Mesendoderm (in vitro differentiated cells): ENCODE measurements at regions not wholly inside any gene's neighbourhood (a gene's known extent, or its start where the extent isn't known, plus 50 kb on each side); places are given as distances from the start of the nearest gene placed in this dataset.
A peak's percentile ranks its signal among the peaks of the same experiment; 100 is the strongest.

Source experiments
- DNase-seq: peaks from one replicate; pipeline ENCODE4 v3.0.0; 2013
- H2AK5ac ChIP-seq: 2 replicates; pipeline ENCODE4 v1.6.1; 2013; ENCODE audit warnings: low read length, inconsistent platforms
- H2BK120ac ChIP-seq: 2 replicates; pipeline ENCODE4 v1.6.1; 2013; ENCODE audit warnings: low read depth, mild to moderate bottlenecking, low read length, moderate library complexity, mixed read lengths
- H2BK15ac ChIP-seq: replicated peaks from 2 replicates; pipeline ENCODE4 v1.6.1; 2013; ENCODE audit warnings: low read depth, mild to moderate bottlenecking, moderate library complexity
- H2BK5ac ChIP-seq: 2 replicates; pipeline ENCODE4 v1.6.1; 2013; ENCODE audit warnings: low read length, inconsistent platforms
- H3K18ac ChIP-seq: 2 replicates; pipeline ENCODE4 v1.6.1; 2013; ENCODE audit warnings: mild to moderate bottlenecking, low read length, mixed read lengths
- H3K23ac ChIP-seq: one replicate; pipeline ENCODE4 v1.6.1; 2013; ENCODE audit warnings: low read length
- H3K27ac ChIP-seq: 2 replicates; pipeline ENCODE4 v1.5.1; 2013; ENCODE audit warnings: low read depth, mild to moderate bottlenecking, inconsistent platforms, low read length, moderate library complexity
- H3K27me3 ChIP-seq: 2 replicates; pipeline ENCODE4 v1.6.1; 2013; ENCODE audit warnings: low read length, control low read depth, mild to moderate bottlenecking, inconsistent platforms; ENCODE audit not compliant: insufficient read depth, poor library complexity
- H3K36me3 ChIP-seq: 2 replicates; pipeline ENCODE4 v1.6.1; 2013; ENCODE audit warnings: low read length, inconsistent platforms; ENCODE audit not compliant: control insufficient read depth, insufficient read depth
- H3K4ac ChIP-seq: one replicate; pipeline ENCODE4 v1.6.1; 2013; ENCODE audit warnings: low read depth, mild to moderate bottlenecking, low read length, moderate library complexity
- H3K4me1 ChIP-seq: 2 replicates; pipeline ENCODE4 v1.6.1; 2013; ENCODE audit warnings: low read depth, low read length, inconsistent platforms; ENCODE audit not compliant: control insufficient read depth
- H3K4me2 ChIP-seq: 2 replicates; pipeline ENCODE4 v1.6.1; 2013; ENCODE audit warnings: low read length
- H3K4me3 ChIP-seq: 2 replicates; pipeline ENCODE4 v1.5.1; 2013; ENCODE audit warnings: mild to moderate bottlenecking, low read length
- H3K56ac ChIP-seq: one replicate; pipeline ENCODE4 v1.6.1; 2013; ENCODE audit warnings: low read length
- H3K79me1 ChIP-seq: 2 replicates; pipeline ENCODE4 v1.6.1; 2013; ENCODE audit warnings: low read length, inconsistent platforms
- H3K79me2 ChIP-seq: 2 replicates; pipeline ENCODE4 v1.6.1; 2013; ENCODE audit warnings: mild to moderate bottlenecking, low read length; ENCODE audit not compliant: control insufficient read depth, insufficient read depth
- H3K9ac ChIP-seq: 2 replicates; pipeline ENCODE4 v1.6.1; 2013; ENCODE audit warnings: low read length, inconsistent platforms
- H4K5ac ChIP-seq: one replicate; pipeline ENCODE4 v1.6.1; 2013; ENCODE audit warnings: low read length
- H4K8ac ChIP-seq: one replicate; pipeline ENCODE4 v1.6.1; 2013; ENCODE audit warnings: low read depth, mild to moderate bottlenecking, control low read depth, low read length, moderate library complexity
- WGBS: extraction: QIAGEN DNeasy Blood & Tissue Kit; methylation state at CpG from one replicate; pipeline ENCODE4 v1.1.7; 2013; ENCODE audit warnings: low lambda C conversion rate, missing lambda C conversion rate; ENCODE audit not compliant: insufficient coverage; ENCODE audit errors: extremely low coverage; 5-methylcytosine and 5-hydroxymethylcytosine counted together

DNA sequence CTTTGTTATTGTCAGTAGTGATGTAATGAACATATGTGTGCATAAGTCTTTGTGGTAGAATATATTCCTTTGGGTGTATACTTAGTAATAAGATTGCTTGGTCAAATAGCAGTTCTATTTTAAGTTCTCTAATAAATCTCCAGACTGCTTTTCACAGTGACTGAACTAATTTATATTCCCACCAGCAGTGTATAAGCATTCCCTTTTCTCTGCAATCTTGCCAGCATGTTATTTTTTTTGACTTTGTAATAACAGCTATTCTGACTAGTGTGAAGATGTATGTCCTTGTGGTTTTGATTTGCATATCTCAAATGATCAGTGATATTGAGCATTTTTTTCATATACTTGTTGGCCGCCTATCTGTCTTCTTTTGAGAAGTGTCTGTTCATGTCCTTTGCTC, 111.5 kb upstream of the CDH12 start:
- H3K56ac ChIP-seq = no peak overlapping the region
- no peak overlapping the region for H3K4ac ChIP-seq
- H3K36me3 ChIP-seq = no peaks in the 10 kb centered on the region
- no peaks in the 10 kb centered on the region for H3K27me3 ChIP-seq
- H2BK120ac ChIP-seq = no peak overlapping the region
- no peaks in the 10 kb centered on the region for H3K79me2 ChIP-seq
- no peak overlapping the region for H3K27ac ChIP-seq
- DNase-seq = no peak
- WGBS = no CpG with 5 or more reads among the region's 1 CpG
- no peak overlapping the region for H3K18ac ChIP-seq
- no peak overlapping the region for H3K23ac ChIP-seq
- no peak overlapping the region for H4K5ac ChIP-seq
- no peak overlapping the region for H3K4me2 ChIP-seq
- H2BK15ac ChIP-seq = no peak overlapping the region
- H3K4me3 ChIP-seq = no peak overlapping the region
- no peak overlapping the region for H3K9ac ChIP-seq
- no peak overlapping the region for H4K8ac ChIP-seq
- no peak overlapping the region for H2BK5ac ChIP-seq
- no peak overlapping the region for H2AK5ac ChIP-seq
- no peaks in the 10 kb centered on the region for H3K4me1 ChIP-seq
- H3K79me1 ChIP-seq = no peaks in the 10 kb centered on the region

DNA sequence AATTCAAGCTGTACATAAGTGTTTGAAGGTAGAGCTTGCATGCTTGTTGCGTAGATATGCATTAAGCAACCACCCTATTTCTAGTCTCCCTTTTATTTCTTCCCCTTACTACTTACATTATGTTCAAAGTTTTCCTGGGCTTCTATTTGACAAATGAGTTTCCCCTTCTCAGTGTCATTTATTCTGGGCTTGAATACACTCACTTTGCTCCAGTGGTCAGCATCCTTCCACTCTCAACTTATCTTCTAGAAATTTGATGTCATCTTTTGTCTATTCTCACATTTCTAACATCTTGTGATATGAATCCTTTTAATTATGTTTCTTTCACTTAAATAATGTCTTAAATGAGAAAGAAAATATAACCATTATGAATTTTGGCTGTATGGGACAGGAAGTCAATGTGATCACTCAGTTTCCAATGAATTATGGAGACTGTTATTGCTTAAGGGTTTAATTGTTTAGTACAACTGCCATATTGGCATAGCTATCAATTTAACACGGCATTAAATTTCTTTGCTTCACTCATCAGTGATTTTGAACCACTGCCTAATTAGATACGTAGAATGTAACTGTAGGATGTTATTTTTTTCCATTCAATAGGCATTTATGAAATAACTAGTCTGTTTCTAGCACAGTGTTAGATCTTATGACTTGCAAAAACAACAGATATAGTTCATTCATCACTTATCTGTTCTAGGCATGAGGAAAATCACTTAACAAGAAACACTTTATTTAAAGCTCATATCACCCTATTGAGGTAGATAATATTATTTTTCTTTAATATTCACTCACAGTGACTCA, 105.5 kb upstream of the CDH12 start:
- Histone ChIP-seq H3K4ac (no peak overlapping the region), H3K4me2 (no peak overlapping the region), H3K56ac (no peak overlapping the region), H2BK15ac (no peak overlapping the region), H3K9ac (no peak overlapping the region), H3K79me1 (no peaks in the 10 kb centered on the region), H4K8ac (no peak overlapping the region), H3K4me1 (no peaks in the 10 kb centered on the region), H3K79me2 (no peaks in the 10 kb centered on the region), H2BK120ac (no peak overlapping the region), H2BK5ac (no peak overlapping the region), H3K23ac (no peak overlapping the region), H4K5ac (no peak overlapping the region), H2AK5ac (no peak overlapping the region), H3K18ac (no peak overlapping the region), H3K27ac (no peak overlapping the region), H3K27me3 (no peaks in the 10 kb centered on the region), H3K36me3 (no peaks in the 10 kb centered on the region), H3K4me3 (no peak overlapping the region)
- WGBS = no CpG with 5 or more reads among the region's 3 CpGs
- DNase-seq = no peak

DNA sequence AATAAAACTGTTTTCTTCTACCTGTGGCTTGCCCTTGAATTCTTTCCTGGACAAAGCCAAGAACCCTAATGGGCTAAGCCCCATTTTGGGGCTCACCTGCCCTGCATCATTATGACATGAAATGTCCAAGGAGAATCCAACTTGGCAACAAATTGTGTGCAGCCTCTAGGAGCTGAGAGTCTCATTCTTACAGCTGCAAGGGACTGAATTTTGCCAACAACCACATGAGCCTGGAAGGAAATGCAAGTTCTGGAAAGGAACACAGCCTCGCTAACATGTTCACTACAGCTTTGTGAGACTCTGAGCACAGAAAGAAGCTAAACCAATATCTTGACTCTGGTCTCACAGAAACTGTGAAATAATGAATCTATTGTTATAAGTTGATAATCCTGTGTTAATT, 94.8 kb upstream of the CDH12 start:
- Histone ChIP-seq H3K18ac (no peak overlapping the region), H2AK5ac (no peak overlapping the region), H2BK15ac (no peak overlapping the region), H3K9ac (no peak overlapping the region), H3K4me2 (no peak overlapping the region), H3K36me3 (no peaks in the 10 kb centered on the region), H2BK5ac (no peak overlapping the region), H3K4ac (no peak overlapping the region), H3K27ac (no peak overlapping the region), H3K23ac (no peak overlapping the region), H3K79me1 (no peaks in the 10 kb centered on the region), H3K56ac (no peak overlapping the region), H4K5ac (no peak overlapping the region), H3K4me1 (no peaks in the 10 kb centered on the region), H3K4me3 (no peak overlapping the region), H2BK120ac (no peak overlapping the region), H4K8ac (no peak overlapping the region), H3K27me3 (no peaks in the 10 kb centered on the region), H3K79me2 (no peaks in the 10 kb centered on the region)
- no peak for DNase-seq
- WGBS = no CpG with 5 or more reads among the region's 1 CpG

DNA sequence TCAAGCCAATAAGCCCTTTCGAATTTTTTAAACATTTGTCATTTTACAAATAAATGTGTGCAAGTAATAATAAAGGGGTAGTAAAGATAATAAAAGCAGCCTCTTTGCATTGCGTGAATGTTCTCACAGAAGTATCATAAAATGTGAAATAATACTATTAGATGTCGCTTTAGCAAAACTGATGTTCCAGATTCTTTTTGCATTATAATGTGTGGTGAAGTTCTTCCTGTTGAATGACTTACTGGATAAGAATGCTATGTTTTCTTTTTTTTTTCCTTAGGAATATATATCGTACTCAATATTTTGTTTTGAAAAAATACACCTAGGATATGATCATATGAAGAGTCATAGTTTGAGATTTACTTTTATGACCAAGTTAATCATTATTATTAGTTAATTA, 85.2 kb upstream of the CDH12 start:
- Histone ChIP-seq H2BK120ac (no peak overlapping the region), H3K4me3 (no peak overlapping the region), H3K18ac (no peak overlapping the region), H2BK15ac (no peak overlapping the region), H3K4me1 (no peaks in the 10 kb centered on the region), H3K4ac (no peak overlapping the region), H3K23ac (no peak overlapping the region), H3K79me2 (no peaks in the 10 kb centered on the region), H3K4me2 (no peak overlapping the region), H4K8ac (no peak overlapping the region), H4K5ac (no peak overlapping the region), H3K27me3 (no peaks in the 10 kb centered on the region), H3K36me3 (no peaks in the 10 kb centered on the region), H3K79me1 (no peaks in the 10 kb centered on the region), H3K27ac (no peak overlapping the region), H3K56ac (no peak overlapping the region), H3K9ac (no peak overlapping the region), H2AK5ac (no peak overlapping the region), H2BK5ac (no peak overlapping the region)
- no CpG with 5 or more reads among the region's 4 CpGs for WGBS
- DNase-seq = no peak

DNA sequence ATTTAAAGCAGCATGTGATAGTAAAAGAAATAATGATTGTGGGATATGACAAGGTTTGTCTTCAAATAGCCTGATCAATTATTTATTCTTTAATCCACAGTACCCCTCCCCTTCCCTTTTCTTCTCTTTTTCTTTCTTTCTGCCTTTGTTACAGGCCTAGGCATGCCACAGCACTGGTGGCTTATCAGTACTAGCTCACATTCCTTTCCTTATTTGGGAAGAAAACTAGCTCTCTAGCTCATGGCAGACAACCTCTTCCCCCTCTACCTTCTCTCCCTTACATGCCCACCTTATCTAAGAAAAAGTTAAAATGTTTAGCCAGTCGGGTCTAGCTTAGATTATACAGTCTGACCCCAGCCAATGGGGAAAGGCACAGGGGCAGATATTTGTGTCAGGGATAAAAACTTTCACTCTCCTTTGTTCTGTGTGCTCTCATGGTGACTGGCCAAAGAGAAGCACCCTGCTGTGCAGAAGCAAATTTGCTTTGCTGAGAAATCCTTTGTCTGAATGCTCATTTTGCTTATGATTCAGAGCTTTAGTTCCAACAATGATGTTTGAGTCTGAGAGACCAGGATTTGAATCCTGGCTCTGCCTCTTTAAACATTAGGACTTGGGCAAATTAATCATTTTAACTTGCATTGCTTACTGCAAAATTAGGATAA, 75.8 kb upstream of the CDH12 start:
- H3K4me3 ChIP-seq = no peak overlapping the region
- no peak overlapping the region for H3K27ac ChIP-seq
- no peak overlapping the region for H3K9ac ChIP-seq
- H2BK5ac ChIP-seq = no peak overlapping the region
- no peak overlapping the region for H4K8ac ChIP-seq
- no peaks in the 10 kb centered on the region for H3K4me1 ChIP-seq
- no peaks in the 10 kb centered on the region for H3K27me3 ChIP-seq
- DNase-seq = peak; percentile 75
- H2BK120ac ChIP-seq = no peak overlapping the region
- H3K4ac ChIP-seq = no peak overlapping the region
- H3K79me2 ChIP-seq = no peaks in the 10 kb centered on the region
- WGBS = no CpG with 5 or more reads among the region's 1 CpG
- H3K18ac ChIP-seq = no peak overlapping the region
- no peak overlapping the region for H2BK15ac ChIP-seq
- H4K5ac ChIP-seq = no peak overlapping the region
- no peak overlapping the region for H3K23ac ChIP-seq
- H2AK5ac ChIP-seq = no peak overlapping the region
- H3K36me3 ChIP-seq = no peaks in the 10 kb centered on the region
- H3K4me2 ChIP-seq = no peak overlapping the region
- H3K56ac ChIP-seq = no peak overlapping the region
- H3K79me1 ChIP-seq = no peaks in the 10 kb centered on the region
